ENCODE measurements at regions not wholly inside any gene's neighbourhood (a gene's known extent, or its start where the extent isn't known, plus 50 kb on each side); places are given as distances from the start of the nearest gene placed in this dataset.

DNA sequence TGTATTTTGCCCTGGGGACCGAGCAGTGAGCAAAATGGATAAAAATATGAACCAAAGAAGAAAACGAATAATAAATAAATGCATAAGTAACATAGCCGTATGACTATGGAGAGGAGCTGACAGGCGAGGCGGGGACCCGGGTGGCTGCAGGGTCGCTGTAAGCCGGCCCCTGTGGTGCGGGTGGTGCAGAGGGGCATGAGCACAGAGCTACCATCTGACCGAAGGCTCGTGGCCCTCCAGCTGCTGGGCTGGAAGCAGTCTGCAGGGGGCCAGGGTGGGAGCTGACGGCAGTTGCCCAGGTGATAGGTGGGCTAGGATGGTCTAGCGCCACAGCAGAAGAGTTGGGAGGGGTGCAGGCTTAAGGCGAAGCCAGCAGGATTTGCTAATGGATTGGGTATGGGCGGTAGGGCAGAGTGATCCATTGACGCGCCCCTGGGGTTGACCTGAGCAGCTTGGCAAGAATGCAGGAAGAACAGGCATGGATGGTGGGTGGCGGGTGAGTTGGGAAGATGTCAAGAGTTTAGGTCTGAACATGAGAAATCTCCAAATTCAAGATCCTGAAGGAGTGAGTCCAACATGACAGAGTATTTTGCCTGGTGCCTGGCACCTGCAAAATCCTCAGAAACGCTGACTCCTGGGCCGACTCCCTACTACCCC, 228.0 kb downstream of the FOXL1 start:
- Mint-ChIP-seq H3K4me3 (no peak overlapping the region), H3K9me3 (peaks cover 11% of the 10 kb centered on the region), H3K27ac (no peak overlapping the region), H3K27me3 (ENCODE audit: low read depth, poor library complexity) (peaks cover 2% of the 10 kb centered on the region), H3K4me1 (peaks cover 60% of the 10 kb centered on the region), H3K36me3 (ENCODE audit: low read depth) (no peaks in the 10 kb centered on the region)
- no peak for TF ChIP-seq CTCF (IDR thresholded peaks at IDR 0.05)
- DNase-seq: no peak

DNA sequence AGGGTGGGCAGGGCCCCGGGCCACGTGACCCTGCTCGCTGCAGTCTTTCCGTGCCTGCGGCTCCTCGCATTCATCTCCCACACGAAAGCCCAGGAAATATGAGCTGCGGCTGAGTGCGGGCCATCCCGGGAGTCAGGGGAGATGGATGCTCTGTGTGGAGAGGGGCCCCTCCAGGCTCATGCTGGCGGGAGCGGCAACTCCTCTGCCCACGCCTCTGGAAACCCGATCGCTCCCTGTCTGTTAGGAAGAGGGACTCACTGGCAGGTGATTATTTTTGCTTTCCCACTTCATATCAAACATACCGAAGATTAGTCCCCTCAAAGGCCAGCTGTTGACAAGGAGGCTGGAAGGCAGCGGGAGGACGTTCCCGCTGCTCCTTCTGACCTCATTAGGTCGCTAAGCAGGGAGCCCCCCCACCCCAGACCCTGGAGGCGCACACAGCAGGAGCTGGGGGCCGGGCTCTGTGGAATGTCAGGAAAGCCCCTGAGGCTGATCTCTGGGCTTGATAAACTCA, 228.5 kb downstream of the FOXL1 start:
- TF ChIP-seq CTCF (IDR thresholded peaks at IDR 0.05): no peak
- Mint-ChIP-seq H3K27me3 (ENCODE audit: low read depth, poor library complexity) (peaks cover 2% of the 10 kb centered on the region), H3K36me3 (ENCODE audit: low read depth) (no peaks in the 10 kb centered on the region), H3K4me1 (peaks cover 59% of the 10 kb centered on the region), H3K27ac (peak overlapping the region; percentile 68), H3K4me3 (peak overlapping the region; percentile 7), H3K9me3 (peaks cover 11% of the 10 kb centered on the region)
- peak; percentile 73 for DNase-seq

GRCh38 chr16:86808863-86809444, 230.6 kb downstream of the FOXL1 start:
- DNase-seq: no peak
- Mint-ChIP-seq H3K36me3 (ENCODE audit: low read depth) (no peaks in the 10 kb centered on the region), H3K27me3 (ENCODE audit: low read depth, poor library complexity) (peaks cover 2% of the 10 kb centered on the region), H3K9me3 (peaks cover 11% of the 10 kb centered on the region), H3K4me1 (peaks cover 59% of the 10 kb centered on the region), H3K27ac (no peak overlapping the region), H3K4me3 (no peak overlapping the region)
- TF ChIP-seq CTCF (IDR thresholded peaks at IDR 0.05): no peak

- Mint-ChIP-seq H3K9me3 (peaks cover 11% of the 10 kb centered on the region), H3K27me3 (ENCODE audit: low read depth, poor library complexity) (peaks cover 2% of the 10 kb centered on the region), H3K4me3 (no peak overlapping the region), H3K27ac (no peak overlapping the region), H3K4me1 (peaks cover 54% of the 10 kb centered on the region), H3K36me3 (ENCODE audit: low read depth) (no peaks in the 10 kb centered on the region)
- peak; percentile 23 for DNase-seq
- no peak for TF ChIP-seq CTCF (IDR thresholded peaks at IDR 0.05)
Observed at GRCh38 chr16:86809458-86809955, 231.2 kb downstream of the FOXL1 start.

- DNase-seq: no peak
- H3K9me3 Mint-ChIP-seq: peaks cover 11% of the 10 kb centered on the region
- no peaks in the 10 kb centered on the region for H3K36me3 Mint-ChIP-seq (ENCODE audit: low read depth)
- no peak for TF ChIP-seq CTCF (IDR thresholded peaks at IDR 0.05)
- no peak overlapping the region for H3K4me3 Mint-ChIP-seq
- H3K27ac Mint-ChIP-seq: no peak overlapping the region
- H3K4me1 Mint-ChIP-seq: peaks cover 48% of the 10 kb centered on the region
- H3K27me3 Mint-ChIP-seq (ENCODE audit: low read depth, poor library complexity): peaks cover 2% of the 10 kb centered on the region
Observed at GRCh38 chr16:86810062-86810461, 231.7 kb downstream of the FOXL1 start.

Data from nephron progenitor cell (in vitro differentiated cells).